H9 (cell line): ENCODE measurements at regions not wholly inside any gene's neighbourhood (a gene's known extent, or its start where the extent isn't known, plus 50 kb on each side); places are given as distances from the start of the nearest gene placed in this dataset.

Source experiments
- DNase-seq: peaks from one replicate; pipeline ENCODE4 v3.0.0-alpha.2; 2017
- H2AFZ ChIP-seq: one replicate; pipeline ENCODE4 v1.6.1; 2013; ENCODE audit warnings: mild to moderate bottlenecking, low read length, control low read depth, moderate library complexity
- H2AK5ac ChIP-seq: 2 replicates; pipeline ENCODE4 v1.6.1; 2013; ENCODE audit warnings: low read length, control low read depth, mixed read lengths; ENCODE audit not compliant: insufficient read length
- H2BK120ac ChIP-seq: one replicate; pipeline ENCODE4 v1.6.1; 2013; ENCODE audit warnings: low read depth, mild to moderate bottlenecking, low read length, control low read depth, inconsistent platforms; ENCODE audit not compliant: poor library complexity, severe bottlenecking
- H2BK12ac ChIP-seq: 2 replicates; pipeline ENCODE4 v1.6.1; 2013; ENCODE audit warnings: low read length, control low read depth, mixed read lengths, low read depth; ENCODE audit not compliant: insufficient read length
- H2BK15ac ChIP-seq: 2 replicates; pipeline ENCODE4 v1.6.1; 2013; ENCODE audit warnings: low read depth, low read length, control low read depth
- H2BK20ac ChIP-seq: one replicate; pipeline ENCODE4 v1.6.1; 2013; ENCODE audit warnings: low read depth, mild to moderate bottlenecking, low read length, control low read depth, inconsistent platforms; ENCODE audit not compliant: poor library complexity, severe bottlenecking
- H2BK5ac ChIP-seq: 2 replicates; pipeline ENCODE4 v1.6.1; 2013; ENCODE audit warnings: low read length, control low read depth, mixed read lengths; ENCODE audit not compliant: insufficient read length
- H3K14ac ChIP-seq: 2 replicates; pipeline ENCODE4 v1.6.1; 2013; ENCODE audit warnings: low read length, control low read depth; ENCODE audit not compliant: insufficient read depth
- H3K18ac ChIP-seq: 2 replicates; pipeline ENCODE4 v1.6.1; 2013; ENCODE audit warnings: low read depth, mild to moderate bottlenecking, mixed read lengths, low read length, control low read depth; ENCODE audit not compliant: insufficient read length
- H3K23ac ChIP-seq: 2 replicates; pipeline ENCODE4 v1.6.1; 2013; ENCODE audit warnings: low read length, control low read depth, mixed read lengths, low read depth; ENCODE audit not compliant: insufficient read length
- H3K23me2 ChIP-seq: 2 replicates; pipeline ENCODE4 v1.6.1; 2013; ENCODE audit warnings: low read depth, mild to moderate bottlenecking, mixed read lengths, low read length, control low read depth; ENCODE audit not compliant: insufficient read length, poor library complexity, severe bottlenecking
- H3K27ac ChIP-seq: 2 replicates; pipeline ENCODE4 v1.5.1; 2013; ENCODE audit warnings: low read length, control low read depth, mixed read lengths, low read depth; ENCODE audit not compliant: insufficient read length
- H3K27me3 ChIP-seq: 2 replicates; pipeline ENCODE4 v1.6.1; 2013; ENCODE audit warnings: low read length, control low read depth, inconsistent platforms; ENCODE audit not compliant: insufficient read depth
- H3K4ac ChIP-seq: 2 replicates; pipeline ENCODE4 v1.6.1; 2013; ENCODE audit warnings: low read depth, mild to moderate bottlenecking, control low read depth, inconsistent platforms, low read length, moderate library complexity
- H3K4me1 ChIP-seq: 2 replicates; pipeline ENCODE4 v1.6.1; 2013; ENCODE audit warnings: low read length, control low read depth, inconsistent platforms; ENCODE audit not compliant: insufficient read depth
- H3K4me2 ChIP-seq: 2 replicates; pipeline ENCODE4 v1.6.1; 2013; ENCODE audit warnings: low read length, control low read depth, mixed read lengths; ENCODE audit not compliant: insufficient read length, insufficient read depth
- H3K56ac ChIP-seq: 2 replicates; pipeline ENCODE4 v1.6.1; 2013; ENCODE audit warnings: low read depth, mild to moderate bottlenecking, mixed read lengths, low read length, control low read depth; ENCODE audit not compliant: insufficient read length
- H3K79me1 ChIP-seq: 2 replicates; pipeline ENCODE4 v1.6.1; 2013; ENCODE audit warnings: low read depth, mild to moderate bottlenecking, moderate library complexity, low read length, control low read depth, inconsistent platforms; ENCODE audit not compliant: insufficient read depth, poor library complexity, severe bottlenecking
- H3K79me2 ChIP-seq: 2 replicates; pipeline ENCODE4 v1.6.1; 2013; ENCODE audit warnings: low read length, control low read depth, inconsistent platforms; ENCODE audit not compliant: insufficient read depth
- H3K9ac ChIP-seq: 2 replicates; pipeline ENCODE4 v1.6.1; 2013; ENCODE audit warnings: low read length, control low read depth, mixed read lengths; ENCODE audit not compliant: insufficient read length; ENCODE audit errors: extremely low read depth
- H3K9me3 ChIP-seq: one replicate; pipeline ENCODE4 v1.6.1; 2013; ENCODE audit warnings: low read depth, low read length, inconsistent platforms; ENCODE audit not compliant: control insufficient read depth
- H3T11ph ChIP-seq: one replicate; pipeline ENCODE4 v1.6.1; 2013; ENCODE audit warnings: mild to moderate bottlenecking, low read length, control low read depth, inconsistent platforms
- H4K20me1 ChIP-seq: one replicate; pipeline ENCODE4 v1.6.1; 2013; ENCODE audit not compliant: control insufficient read depth, insufficient read length, insufficient read depth
- H4K5ac ChIP-seq: 2 replicates; pipeline ENCODE4 v1.6.1; 2013; ENCODE audit warnings: low read depth, mild to moderate bottlenecking, mixed read lengths, low read length, control low read depth; ENCODE audit not compliant: insufficient read length
- H4K8ac ChIP-seq: replicated peaks from 2 replicates; pipeline ENCODE4 v1.6.1; 2013; ENCODE audit warnings: low read length, control low read depth, mixed read lengths, low read depth; ENCODE audit not compliant: insufficient read length
- H4K91ac ChIP-seq: 2 replicates; pipeline ENCODE4 v1.6.1; 2013; ENCODE audit warnings: low read depth, mild to moderate bottlenecking, moderate library complexity, mixed read lengths, low read length, control low read depth; ENCODE audit not compliant: insufficient read length
- H3K27ac Mint-ChIP-seq, 3 experiments: 2 replicates in 2 of 3; 3 replicates in 1 of 3; pipeline ENCODE4 v1.8.0; 2020 to 2021; ENCODE audit warnings: mixed read lengths in 3 of 3, mild to moderate bottlenecking in 1 of 3, moderate library complexity in 1 of 3
- H3K27me3 Mint-ChIP-seq: 2 replicates; pipeline ENCODE4 v1.8.0; 2021; ENCODE audit warnings: low read depth, mild to moderate bottlenecking, moderate library complexity, mixed read lengths
- H3K36me3 Mint-ChIP-seq, 3 experiments: 2 replicates in 2 of 3; 3 replicates in 1 of 3; pipeline ENCODE4 v1.8.0; 2020 to 2021; ENCODE audit warnings: low read depth in 3 of 3, mixed read lengths in 3 of 3; ENCODE audit not compliant: insufficient read depth in 1 of 3
- H3K4me1 Mint-ChIP-seq, 2 experiments: 2 replicates each; pipeline ENCODE4 v1.8.0; 2020; ENCODE audit warnings: mixed read lengths in 2 of 2
- H3K4me3 Mint-ChIP-seq, 2 experiments: 2 replicates in 1 of 2; 3 replicates in 1 of 2; pipeline ENCODE4 v1.8.0; 2020 to 2021; ENCODE audit warnings: mild to moderate bottlenecking in 2 of 2, mixed read lengths in 2 of 2, moderate library complexity in 1 of 2
- H3K9me3 Mint-ChIP-seq, 2 experiments: 2 replicates in 1 of 2; 3 replicates in 1 of 2; pipeline ENCODE4 v1.8.0; 2020; ENCODE audit warnings: mild to moderate bottlenecking in 2 of 2, mixed read lengths in 2 of 2, moderate library complexity in 1 of 2
- TF ChIP-seq, protein P1 (sequence below): fragments of 200-600 bp; sonication (generic); conservative IDR thresholded peaks from 3 replicates; pipeline ENCODE4 v1.8.0; 2021; ENCODE audit warnings: antibody characterized with exemption, mild to moderate bottlenecking

GRCh38 chr7:112635742-112636141, 154.5 kb downstream of the TMEM168 start:
- Mint-ChIP-seq H3K27me3 (no peaks in the 10 kb centered on the region), H3K4me3 (no peak overlapping the region), H3K27ac (no peak overlapping the region), H3K9me3 (no peaks in the 10 kb centered on the region), H3K36me3 (no peaks in the 10 kb centered on the region), H3K4me1 (no peaks in the 10 kb centered on the region)
- no peak overlapping the region for H2BK15ac ChIP-seq
- no peaks in the 10 kb centered on the region for H3K9me3 ChIP-seq
- no peaks in the 10 kb centered on the region for H3K79me1 ChIP-seq
- H3K4ac ChIP-seq = no peak overlapping the region
- H3K79me2 ChIP-seq = no peaks in the 10 kb centered on the region
- no peak overlapping the region for H2AFZ ChIP-seq
- no peaks in the 10 kb centered on the region for H4K20me1 ChIP-seq
- TF ChIP-seq, protein P1, sequence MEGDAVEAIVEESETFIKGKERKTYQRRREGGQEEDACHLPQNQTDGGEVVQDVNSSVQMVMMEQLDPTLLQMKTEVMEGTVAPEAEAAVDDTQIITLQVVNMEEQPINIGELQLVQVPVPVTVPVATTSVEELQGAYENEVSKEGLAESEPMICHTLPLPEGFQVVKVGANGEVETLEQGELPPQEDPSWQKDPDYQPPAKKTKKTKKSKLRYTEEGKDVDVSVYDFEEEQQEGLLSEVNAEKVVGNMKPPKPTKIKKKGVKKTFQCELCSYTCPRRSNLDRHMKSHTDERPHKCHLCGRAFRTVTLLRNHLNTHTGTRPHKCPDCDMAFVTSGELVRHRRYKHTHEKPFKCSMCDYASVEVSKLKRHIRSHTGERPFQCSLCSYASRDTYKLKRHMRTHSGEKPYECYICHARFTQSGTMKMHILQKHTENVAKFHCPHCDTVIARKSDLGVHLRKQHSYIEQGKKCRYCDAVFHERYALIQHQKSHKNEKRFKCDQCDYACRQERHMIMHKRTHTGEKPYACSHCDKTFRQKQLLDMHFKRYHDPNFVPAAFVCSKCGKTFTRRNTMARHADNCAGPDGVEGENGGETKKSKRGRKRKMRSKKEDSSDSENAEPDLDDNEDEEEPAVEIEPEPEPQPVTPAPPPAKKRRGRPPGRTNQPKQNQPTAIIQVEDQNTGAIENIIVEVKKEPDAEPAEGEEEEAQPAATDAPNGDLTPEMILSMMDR = no peak
- H4K8ac ChIP-seq = no peak overlapping the region
- H3K23ac ChIP-seq = no peak overlapping the region
- DNase-seq = no peak
- H2AK5ac ChIP-seq = no peak overlapping the region
- no peak overlapping the region for H2BK120ac ChIP-seq
- no peak overlapping the region for H2BK20ac ChIP-seq
- H4K91ac ChIP-seq = no peak overlapping the region
- no peaks in the 10 kb centered on the region for H3K27me3 ChIP-seq
- H3K18ac ChIP-seq = no peak overlapping the region
- H3K14ac ChIP-seq = no peak overlapping the region
- H4K5ac ChIP-seq = no peak overlapping the region
- no peak overlapping the region for H3K27ac ChIP-seq
- H3K56ac ChIP-seq = no peak overlapping the region
- H3K9ac ChIP-seq = no peak overlapping the region
- no peaks in the 10 kb centered on the region for H3K4me1 ChIP-seq
- no peaks in the 10 kb centered on the region for H3K23me2 ChIP-seq
- H2BK12ac ChIP-seq = no peak overlapping the region
- H3K4me2 ChIP-seq = no peak overlapping the region
- H3T11ph ChIP-seq = no peak overlapping the region
- no peak overlapping the region for H2BK5ac ChIP-seq
